Mesodermal cell (in vitro differentiated cells): ENCODE measurements at regions not wholly inside any gene's neighbourhood (a gene's known extent, or its start where the extent isn't known, plus 50 kb on each side); places are given as distances from the start of the nearest gene placed in this dataset.
"Not testable (repeated sequence)": the region's sequence is repeated elsewhere in the genome, so short reads cannot be mapped to it uniquely, and the experiment has no call there.

ENCODE experiments used
- H3K27ac ChIP-seq: 2 replicates; pipeline ENCODE4 v1.7.0; 2013; ENCODE audit warnings: mild to moderate bottlenecking, low read depth, low read length, moderate library complexity; ENCODE audit not compliant: severe bottlenecking
- H3K36me3 ChIP-seq: 2 replicates; pipeline ENCODE4 v1.7.1; 2013; ENCODE audit warnings: mild to moderate bottlenecking, low read length, moderate library complexity; ENCODE audit not compliant: control insufficient read depth, insufficient read depth
- H3K4me1 ChIP-seq: one replicate; pipeline ENCODE4 v1.7.1; 2013; ENCODE audit warnings: mild to moderate bottlenecking, low read length; ENCODE audit not compliant: insufficient read depth, control insufficient read depth, poor library complexity, severe bottlenecking
- H3K4me3 ChIP-seq: 2 replicates; pipeline ENCODE4 v1.7.0; 2013; ENCODE audit warnings: low read length, control low read depth, mild to moderate bottlenecking; ENCODE audit not compliant: insufficient read depth, poor library complexity, severe bottlenecking; ENCODE audit errors: extremely low read depth
- H3K9me3 ChIP-seq: 2 replicates; pipeline ENCODE4 v1.7.1; 2013; ENCODE audit warnings: mild to moderate bottlenecking, low read length, moderate library complexity; ENCODE audit not compliant: control insufficient read depth
- WGBS, 2 experiments: methylation state at CpG; one replicate each; pipeline ENCODE4 v1.1.5; 2013; ENCODE audit warnings: missing lambda C conversion rate in 2 of 2; ENCODE audit not compliant: insufficient coverage in 2 of 2; 5-methylcytosine and 5-hydroxymethylcytosine counted together

GRCh38 chr7:52382731-52383130 lies 652.7 kb upstream of the POM121L12 start:
- H3K4me1 ChIP-seq, result no peaks in the 10 kb centered on the region
- H3K36me3 ChIP-seq, result no peaks in the 10 kb centered on the region
- WGBS, 2 experiments, result 81 to 89% methylated on average over 1 to 3 of the region's 3 CpGs
- no peaks in the 10 kb centered on the region for H3K9me3 ChIP-seq
- no peak overlapping the region for H3K4me3 ChIP-seq
- H3K27ac ChIP-seq, result no peak overlapping the region

- Histone ChIP-seq H3K4me1 (no peaks in the 10 kb centered on the region), H3K4me3 (no peak overlapping the region), H3K36me3 (no peaks in the 10 kb centered on the region), H3K9me3 (no peaks in the 10 kb centered on the region), H3K27ac (no peak overlapping the region)
- 82 to 100% methylated on average over 1 to 2 of the region's 4 CpGs for WGBS, 2 experiments
These were observed 665.5 kb upstream of the POM121L12 start for GRCh38 chr7:52369922-52370321.

- Histone ChIP-seq H3K4me3 (no peak overlapping the region), H3K4me1 (no peaks in the 10 kb centered on the region), H3K9me3 (no peaks in the 10 kb centered on the region), H3K36me3 (no peaks in the 10 kb centered on the region), H3K27ac (no peak overlapping the region)
These were observed 670.1 kb upstream of the POM121L12 start for GRCh38 chr7:52365349-52365748.

GRCh38 chr7:52362521-52362920 lies 672.9 kb upstream of the POM121L12 start:
- Histone ChIP-seq H3K4me3 (no peak overlapping the region), H3K27ac (no peak overlapping the region), H3K36me3 (no peaks in the 10 kb centered on the region), H3K9me3 (no peaks in the 10 kb centered on the region), H3K4me1 (no peaks in the 10 kb centered on the region)
- WGBS, 2 experiments, result 91 to 94% methylated on average over 14 to 16 of the region's 19 CpGs

GRCh38 chr7:52360541-52360940 lies 674.9 kb upstream of the POM121L12 start:
- 78 to 79% methylated on average over 2 to 3 of the region's 3 CpGs for WGBS, 2 experiments
- no peaks in the 10 kb centered on the region for H3K4me1 ChIP-seq
- no peak overlapping the region for H3K27ac ChIP-seq
- H3K36me3 ChIP-seq, result no peaks in the 10 kb centered on the region
- H3K4me3 ChIP-seq, result no peak overlapping the region
- H3K9me3 ChIP-seq, result no peaks in the 10 kb centered on the region

GRCh38 chr7:52355053-52355452 lies 680.4 kb upstream of the POM121L12 start:
- Histone ChIP-seq H3K9me3 (no peaks in the 10 kb centered on the region), H3K4me3 (no peak overlapping the region), H3K27ac (no peak overlapping the region), H3K36me3 (no peaks in the 10 kb centered on the region), H3K4me1 (no peaks in the 10 kb centered on the region)
- 66 to 100% methylated on average over 1 to 2 of the region's 3 CpGs for WGBS, 2 experiments

- 73 to 77% methylated on average over 3 to 4 of the region's 4 CpGs for WGBS, 2 experiments
- Histone ChIP-seq H3K27ac (no peak overlapping the region), H3K36me3 (no peaks in the 10 kb centered on the region), H3K4me3 (no peak overlapping the region), H3K9me3 (no peaks in the 10 kb centered on the region), H3K4me1 (no peaks in the 10 kb centered on the region)
These were observed 683.1 kb upstream of the POM121L12 start for GRCh38 chr7:52352013-52352981.

- H3K36me3 ChIP-seq, result no peaks in the 10 kb centered on the region
- 79 to 89% methylated on average over 2 of the region's 2 CpGs for WGBS, 2 experiments
- H3K27ac ChIP-seq, result no peak overlapping the region
- no peaks in the 10 kb centered on the region for H3K9me3 ChIP-seq
- H3K4me3 ChIP-seq, result no peak overlapping the region
- H3K4me1 ChIP-seq, result no peaks in the 10 kb centered on the region
These were observed 691.4 kb upstream of the POM121L12 start for GRCh38 chr7:52344015-52344414.

- Histone ChIP-seq H3K36me3 (no peaks in the 10 kb centered on the region), H3K4me3 (no peak overlapping the region), H3K9me3 (no peaks in the 10 kb centered on the region), H3K27ac (no peak overlapping the region), H3K4me1 (no peaks in the 10 kb centered on the region)
- WGBS, 2 experiments, result 89 to 95% methylated on average over 3 to 4 of the region's 6 CpGs
These were observed 695.4 kb upstream of the POM121L12 start for GRCh38 chr7:52340067-52340466.

- not testable (repeated sequence) for H3K9me3 ChIP-seq, H3K36me3 ChIP-seq, H3K4me3 ChIP-seq, H3K27ac ChIP-seq, H3K4me1 ChIP-seq
- WGBS, 2 experiments, result 75 to 82% methylated on average over 6 to 7 of the region's 7 CpGs
These were observed 707.1 kb upstream of the POM121L12 start for GRCh38 chr7:52328328-52328727.

- Histone ChIP-seq H3K36me3 (no peaks in the 10 kb centered on the region), H3K27ac (no peak overlapping the region), H3K4me1 (peaks cover 8% of the 10 kb centered on the region), H3K9me3 (no peaks in the 10 kb centered on the region), H3K4me3 (no peak overlapping the region)
- 60% methylated on average over 1 of the region's 1 CpG; no CpG with 5 or more reads in 1 of the 2 experiments for WGBS, 2 experiments
These were observed 710.2 kb upstream of the POM121L12 start for GRCh38 chr7:52325237-52325636.
